DMS114 treated with DMSO at 0.1 percent for 48 hours (cell line): ENCODE measurements at regions not wholly inside any gene's neighbourhood (a gene's known extent, or its start where the extent isn't known, plus 50 kb on each side); places are given as distances from the start of the nearest gene placed in this dataset.

Experiments used
- DNase-seq: peaks from one replicate; lab custom pipeline; 2025; ENCODE audit not compliant: unreplicated experiment; lab: John Stamatoyannopoulos, UW

GRCh38 chr2:71823526-71823925, 324.1 kb downstream of the CYP26B1 start:
- no peak for DNase-seq

DNA sequence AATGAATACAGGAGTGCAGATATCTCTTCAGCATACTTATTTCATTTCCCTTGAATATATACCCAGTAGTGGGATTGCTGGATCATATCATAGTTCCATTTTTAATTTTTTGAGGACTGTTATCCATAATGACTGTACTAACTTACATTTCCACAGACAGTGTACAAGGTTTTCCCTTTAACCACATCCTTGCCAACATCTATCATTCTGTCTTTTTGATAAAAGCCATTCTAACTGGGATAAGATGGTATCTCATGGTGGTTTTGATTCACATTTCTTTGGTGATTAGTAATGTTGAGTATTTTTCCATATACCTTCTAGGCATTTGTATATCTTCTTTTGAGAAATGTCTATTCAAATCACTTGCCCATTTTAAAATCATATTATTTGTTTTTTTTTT, 325.2 kb downstream of the CYP26B1 start:
- no peak for DNase-seq

DNA sequence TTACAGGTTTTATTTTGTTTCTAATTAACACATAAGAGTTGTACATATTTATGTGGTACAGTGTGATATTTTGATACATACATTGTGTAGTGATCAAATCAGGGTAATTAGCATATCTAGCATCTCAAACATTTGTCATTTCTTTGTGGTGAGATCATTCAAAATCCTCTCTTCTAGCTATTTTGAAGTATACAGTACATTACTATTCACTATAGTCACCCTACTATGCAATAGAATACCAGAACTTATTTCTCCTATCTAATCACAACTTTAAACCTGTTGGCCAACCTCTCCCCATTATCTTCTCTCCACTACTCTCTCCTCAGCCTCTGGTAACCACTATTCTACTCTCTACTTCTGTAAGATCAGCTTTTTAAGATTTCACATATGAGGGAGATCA, 325.8 kb downstream of the CYP26B1 start:
- no peak for DNase-seq

- no peak for DNase-seq
Observed at GRCh38 chr2:71816815-71817214, 330.8 kb downstream of the CYP26B1 start.

DNA sequence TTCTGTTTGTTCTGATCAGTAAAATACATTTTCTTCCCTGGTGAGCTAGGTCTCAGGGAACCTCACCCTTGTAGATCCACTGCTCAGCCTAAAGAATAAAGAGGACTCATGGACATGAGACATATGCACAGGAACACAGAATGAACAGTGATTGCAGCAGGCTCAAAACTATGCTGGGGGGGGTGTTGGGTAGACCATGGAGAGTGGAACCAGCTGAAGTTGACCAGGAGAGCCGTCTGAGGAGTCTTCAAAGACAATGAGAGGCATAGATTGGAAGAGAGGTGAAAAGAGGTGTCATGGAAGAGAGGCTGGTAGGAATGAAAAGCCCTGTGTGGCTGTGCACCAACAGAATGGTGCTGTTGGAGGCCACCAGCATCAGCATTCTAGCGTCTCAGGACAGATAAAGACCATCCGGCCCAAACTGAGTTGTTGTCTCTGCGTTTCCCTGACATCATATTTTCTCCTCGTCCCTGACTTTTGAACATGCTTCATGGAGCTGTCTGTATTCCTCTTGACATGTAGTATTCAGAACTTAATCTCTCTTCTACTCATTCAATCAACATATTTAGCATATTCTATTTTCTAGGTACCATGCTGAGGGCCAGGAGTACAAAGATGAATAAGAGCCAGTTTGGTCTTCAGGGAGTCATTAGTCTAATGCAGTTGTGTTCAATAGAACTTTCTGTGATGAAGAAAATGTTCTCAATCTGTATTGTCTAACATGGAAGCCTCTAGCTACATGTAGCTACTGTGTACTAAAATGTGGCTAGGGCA, 331.8 kb downstream of the CYP26B1 start:
- DNase-seq, result no peak

DNA sequence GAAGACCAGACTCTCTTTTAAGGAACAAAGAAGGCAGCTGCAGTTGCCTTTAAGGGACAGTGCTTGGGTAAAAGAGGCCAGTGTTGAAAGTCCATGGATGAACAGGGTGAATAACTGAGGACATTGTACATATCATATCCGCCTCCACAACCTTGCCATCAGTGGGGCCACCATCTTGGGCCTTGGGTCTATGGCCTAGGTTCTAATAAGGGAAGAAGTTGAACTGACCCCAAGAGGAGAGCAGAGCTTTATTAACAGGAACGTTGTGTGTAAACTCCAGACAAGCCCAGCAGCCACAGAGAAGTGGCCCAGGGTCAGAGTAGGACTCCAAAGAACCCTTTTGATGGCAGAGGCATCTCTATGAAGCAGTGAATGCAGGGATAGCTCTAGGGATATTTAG, 332.8 kb downstream of the CYP26B1 start:
- DNase-seq, result no peak

DNA sequence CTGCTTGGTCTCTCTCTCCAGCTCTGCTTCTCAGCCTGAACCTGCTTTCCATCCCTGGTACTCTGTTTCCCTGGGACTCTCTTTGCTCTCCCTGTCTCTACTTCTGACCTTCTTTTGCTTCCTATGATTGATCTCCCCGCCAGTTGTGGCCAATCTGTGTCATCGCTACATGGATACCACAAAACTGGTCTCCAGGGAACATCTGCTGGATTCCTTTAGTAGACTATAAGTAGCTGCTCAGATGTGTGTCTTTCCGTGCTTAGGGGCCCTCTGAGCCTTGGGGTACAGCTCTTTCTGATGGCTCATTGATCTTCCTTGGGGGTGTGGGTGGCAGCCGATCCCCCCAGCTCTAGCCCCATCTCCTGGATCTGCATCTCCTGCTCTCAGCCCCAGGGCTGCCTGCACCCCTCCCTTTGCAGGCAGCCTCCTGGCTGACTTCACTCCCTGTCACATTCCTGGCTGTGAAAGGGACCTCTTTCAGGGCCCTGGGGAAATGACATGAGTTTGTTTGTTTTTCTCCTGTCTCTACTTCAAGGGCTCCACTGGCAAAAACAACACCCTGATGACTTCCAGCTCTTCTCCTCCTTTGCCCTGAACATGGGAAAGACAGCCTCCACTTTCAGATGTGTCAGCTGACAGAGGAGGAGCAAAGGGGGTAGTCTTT, 333.7 kb downstream of the CYP26B1 start:
- DNase-seq, result no peak

GRCh38 chr2:71813315-71813714, 334.3 kb downstream of the CYP26B1 start:
- DNase-seq, result no peak

DNA sequence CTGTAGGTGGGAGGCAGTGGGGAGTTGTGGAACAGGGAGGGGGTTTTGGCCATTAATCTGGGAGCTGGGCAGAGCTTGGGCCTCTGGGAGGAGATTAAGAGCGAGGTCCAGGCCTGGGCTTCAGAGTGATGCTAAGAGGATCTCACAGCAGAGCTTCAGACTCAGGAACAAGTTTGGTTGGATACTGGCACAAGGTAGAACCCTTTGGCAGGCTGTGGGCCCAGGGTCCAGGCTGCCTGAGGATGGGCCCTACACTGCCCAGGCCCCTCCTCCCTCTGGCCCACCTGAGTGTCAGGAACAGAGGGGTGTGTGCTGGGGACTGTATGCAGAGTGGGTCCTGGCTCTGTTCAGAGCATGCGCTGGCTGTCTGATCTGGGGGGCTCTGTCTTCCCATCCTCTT, 334.9 kb downstream of the CYP26B1 start:
- no peak for DNase-seq

DNA sequence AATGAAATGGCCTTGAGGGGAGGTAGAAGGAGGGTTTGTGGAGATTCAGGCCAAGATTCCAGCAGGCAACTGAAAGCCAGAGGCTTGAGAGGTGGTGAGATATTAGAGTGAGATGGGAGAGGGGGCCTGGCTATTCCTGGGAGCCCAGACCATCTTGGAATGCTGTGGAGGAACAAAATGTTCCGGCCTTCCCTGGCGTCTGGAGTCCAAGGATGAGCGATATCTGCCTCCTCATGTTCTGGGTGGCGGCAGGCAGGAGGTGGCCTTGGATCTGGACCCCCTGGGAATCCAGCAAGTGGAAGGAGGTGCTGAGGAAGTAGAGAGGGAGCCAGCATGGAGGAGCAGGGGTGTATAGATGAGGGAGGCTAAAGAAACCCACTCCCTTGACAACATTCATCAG, 335.9 kb downstream of the CYP26B1 start:
- DNase-seq, result no peak

DNA sequence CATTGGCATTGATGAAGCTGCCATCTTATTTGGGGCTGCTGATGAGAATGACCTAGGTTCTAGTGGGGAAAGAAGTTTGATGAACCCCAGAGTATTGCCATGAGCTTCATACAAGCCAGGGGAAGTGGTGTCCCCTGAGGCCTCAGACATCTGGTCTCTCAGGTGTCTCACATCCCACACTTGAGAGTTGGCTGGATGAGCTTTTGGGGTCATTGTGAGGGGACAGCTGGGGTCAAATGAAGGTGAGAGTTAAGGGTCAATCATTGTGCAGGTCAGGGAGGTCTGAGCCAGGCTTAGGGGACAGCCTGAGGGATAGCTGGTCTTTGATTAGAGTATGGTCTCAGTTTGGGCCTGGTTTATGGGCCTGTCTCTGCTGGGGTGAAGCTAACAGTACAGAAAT, 336.5 kb downstream of the CYP26B1 start:
- no peak for DNase-seq

DNA sequence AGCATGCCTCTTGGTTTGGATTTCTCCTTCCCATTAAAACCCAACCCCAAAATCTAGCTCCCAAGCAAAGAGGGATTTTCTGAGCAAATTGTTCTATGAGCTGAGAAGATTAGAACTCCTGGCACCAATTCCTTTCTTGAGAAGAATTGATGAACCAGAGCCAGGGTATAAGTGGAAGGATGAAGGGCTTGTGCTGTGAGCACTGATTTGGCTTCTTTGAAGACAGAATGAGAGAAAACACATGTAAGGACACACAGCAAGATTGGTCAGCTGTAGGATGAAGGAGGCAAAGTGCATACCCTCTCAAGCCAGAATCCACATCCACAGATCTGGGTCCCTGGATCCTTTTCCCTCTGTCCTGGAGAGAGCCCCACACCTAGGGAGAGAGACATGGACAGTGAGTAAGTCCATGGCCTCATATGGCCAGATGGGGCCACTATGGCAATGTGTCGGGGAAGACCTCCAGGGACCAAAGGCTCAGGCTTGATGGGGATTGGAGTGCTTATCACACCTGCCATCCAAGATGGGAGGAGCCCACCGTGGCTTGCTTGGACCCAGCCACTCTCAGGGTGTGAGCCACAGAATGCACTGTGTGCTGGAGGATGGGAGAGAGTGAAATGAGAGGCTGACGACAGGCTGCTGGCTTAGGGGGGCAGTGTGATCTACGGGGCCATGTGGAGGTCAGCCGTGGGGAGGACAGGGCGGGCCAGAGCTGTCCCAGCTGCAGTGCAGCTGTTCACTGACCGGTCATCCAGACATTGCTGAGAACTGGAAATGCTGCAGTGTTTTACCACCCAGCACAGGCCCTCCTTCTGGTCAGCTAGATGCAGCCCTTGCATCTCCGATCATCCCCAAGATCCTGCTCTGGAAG, 339.8 kb downstream of the CYP26B1 start:
- no peak for DNase-seq

DNA sequence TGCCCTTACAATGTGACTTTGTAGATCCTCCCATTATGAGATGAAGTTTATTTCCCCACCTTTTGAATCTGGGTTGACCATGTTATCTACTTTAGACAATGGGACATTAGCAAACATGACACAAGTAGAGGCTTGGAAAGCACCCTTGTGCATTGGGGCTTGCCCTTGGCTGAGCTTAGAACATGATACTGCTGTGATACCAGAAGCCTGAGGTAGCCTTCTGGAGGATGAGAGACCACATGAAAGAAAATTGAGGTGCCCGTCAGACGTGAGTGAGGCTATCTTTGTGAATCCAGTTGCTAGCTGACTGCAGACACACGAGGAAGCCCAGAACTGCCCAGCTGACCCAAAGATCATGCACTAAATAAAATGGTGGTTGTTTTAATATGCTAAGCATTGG, 341.2 kb downstream of the CYP26B1 start:
- no peak for DNase-seq

GRCh38 chr2:71804281-71804751, 343.3 kb downstream of the CYP26B1 start:
- no peak for DNase-seq

GRCh38 chr2:71803398-71803797, 344.3 kb downstream of the CYP26B1 start:
- no peak for DNase-seq

GRCh38 chr2:71802556-71802955, 345.1 kb downstream of the CYP26B1 start:
- DNase-seq, result no peak

DNA sequence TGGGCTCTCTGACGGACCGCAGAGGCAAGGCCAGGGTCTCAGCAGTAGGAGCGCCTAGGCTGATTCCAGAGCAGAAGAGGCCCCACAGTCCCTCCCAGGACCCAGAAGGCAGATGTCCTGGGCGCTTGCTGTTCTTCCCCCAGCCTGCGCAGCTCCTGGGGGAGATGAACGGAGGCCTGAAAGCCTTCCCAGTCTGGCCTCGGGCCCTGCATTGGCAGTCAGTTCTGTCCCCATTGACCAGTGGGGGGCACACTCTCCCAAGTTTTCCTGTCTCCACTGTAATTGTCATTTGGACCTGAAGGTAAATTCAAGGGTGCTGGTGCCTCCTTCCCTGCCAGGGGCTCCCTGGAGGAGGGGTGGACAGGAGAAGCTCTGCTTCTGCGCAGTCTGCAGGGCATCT, 345.7 kb downstream of the CYP26B1 start:
- no peak for DNase-seq

- no peak for DNase-seq
Observed at GRCh38 chr2:71801556-71801955, 346.1 kb downstream of the CYP26B1 start.

DNA sequence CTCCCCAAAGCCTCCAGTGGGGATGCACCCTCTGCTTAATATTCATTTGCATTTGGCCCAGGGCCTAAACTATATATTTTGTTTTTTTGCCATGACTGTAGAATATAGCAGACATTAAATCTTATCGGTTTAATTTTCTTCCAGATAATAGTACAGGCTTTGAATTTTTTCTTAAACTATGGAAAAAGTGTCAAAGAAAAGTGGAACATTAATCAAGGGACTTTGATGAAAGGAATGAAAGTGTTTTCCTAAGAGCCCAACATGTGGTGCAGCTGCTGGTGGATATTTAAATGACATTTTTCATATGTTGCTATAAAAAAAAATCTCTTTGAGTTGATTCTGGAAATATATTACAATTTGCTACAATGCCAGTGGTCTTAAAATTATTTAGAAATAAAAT, 346.8 kb downstream of the CYP26B1 start:
- no peak for DNase-seq

- DNase-seq, result no peak
Observed at GRCh38 chr2:71800106-71800809, 346.9 kb downstream of the DYSF start.

DNA sequence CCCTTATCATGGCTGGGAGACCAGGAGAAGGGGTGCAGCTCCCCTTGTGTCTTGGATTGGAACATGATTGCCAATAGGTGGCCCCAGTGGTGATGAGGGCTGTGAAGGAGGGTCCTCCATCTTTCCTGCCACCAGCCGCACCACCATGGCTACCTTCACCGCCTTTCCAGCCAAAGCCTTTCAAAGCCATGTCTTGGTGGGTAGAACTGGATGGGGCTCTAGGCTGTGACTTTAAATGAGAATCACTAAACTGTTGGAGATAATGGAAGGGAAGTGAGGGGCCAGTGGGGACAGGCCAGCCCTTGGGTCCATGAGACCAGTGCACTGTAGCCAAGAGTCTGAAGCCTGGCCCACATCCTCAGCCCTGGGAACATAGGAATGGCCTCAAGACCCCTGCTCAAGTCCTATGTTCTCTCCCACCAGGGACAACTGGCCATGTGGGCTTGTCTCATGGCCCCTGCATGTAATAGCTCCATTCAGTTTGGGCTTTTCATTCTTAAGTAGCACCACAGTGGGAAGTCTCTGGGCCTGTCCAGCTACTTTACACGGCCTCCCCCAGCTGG, 345.7 kb downstream of the DYSF start:
- DNase-seq, result no peak
